ENCODE measurements at regions not wholly inside any gene's neighbourhood (a gene's known extent, or its start where the extent isn't known, plus 50 kb on each side); places are given as distances from the start of the nearest gene placed in this dataset.

- DNase-seq (ENCODE audit: low read depth) = no peak
Observed at GRCh38 chr19:30699871-30700280, 327.7 kb downstream of the ZNF536 start.

- DNase-seq (ENCODE audit: low read depth) = no peak
Observed at GRCh38 chr19:30696514-30696913, 324.3 kb downstream of the ZNF536 start.

GRCh38 chr19:30695171-30695875 lies 323.1 kb downstream of the ZNF536 start:
- DNase-seq (ENCODE audit: low read depth) = no peak

GRCh38 chr19:30694156-30694755 lies 322.1 kb downstream of the ZNF536 start:
- no peak for DNase-seq (ENCODE audit: low read depth)

- DNase-seq (ENCODE audit: low read depth) = no peak
Observed at GRCh38 chr19:30692879-30693503, 320.8 kb downstream of the ZNF536 start.

- no peak for DNase-seq (ENCODE audit: low read depth)
Observed at GRCh38 chr19:30692181-30692811, 320.1 kb downstream of the ZNF536 start.

GRCh38 chr19:30691819-30692166 lies 319.6 kb downstream of the ZNF536 start:
- DNase-seq (ENCODE audit: low read depth) = no peak

GRCh38 chr19:30690935-30691818 lies 319.0 kb downstream of the ZNF536 start:
- DNase-seq (ENCODE audit: low read depth) = no peak

GRCh38 chr19:30690525-30690924 lies 318.3 kb downstream of the ZNF536 start:
- DNase-seq (ENCODE audit: low read depth) = no peak

- no peak for DNase-seq (ENCODE audit: low read depth)
Observed at GRCh38 chr19:30689474-30689873, 317.3 kb downstream of the ZNF536 start.

GRCh38 chr19:30688696-30689095 lies 316.5 kb downstream of the ZNF536 start:
- DNase-seq (ENCODE audit: low read depth) = no peak

- no peak for DNase-seq (ENCODE audit: low read depth)
Observed at GRCh38 chr19:30686826-30687566, 314.8 kb downstream of the ZNF536 start.

- no peak for DNase-seq (ENCODE audit: low read depth)
Observed at GRCh38 chr19:30686176-30686820, 314.1 kb downstream of the ZNF536 start.

- no peak for DNase-seq (ENCODE audit: low read depth)
Observed at GRCh38 chr19:30685426-30686000, 313.3 kb downstream of the ZNF536 start.

GRCh38 chr19:30684613-30685012 lies 312.4 kb downstream of the ZNF536 start:
- DNase-seq (ENCODE audit: low read depth) = no peak

GRCh38 chr19:30682999-30683536 lies 310.9 kb downstream of the ZNF536 start:
- DNase-seq (ENCODE audit: low read depth) = peak; percentile 21

- no peak for DNase-seq (ENCODE audit: low read depth)
Observed at GRCh38 chr19:30682146-30682998, 310.2 kb downstream of the ZNF536 start.

- no peak for DNase-seq (ENCODE audit: low read depth)
Observed at GRCh38 chr19:30681162-30682100, 309.2 kb downstream of the ZNF536 start.
